SK-N-SH treated with all-trans-retinoic acid at 6 μM for 48 hours (cell line): ENCODE measurements at regions not wholly inside any gene's neighbourhood (a gene's known extent, or its start where the extent isn't known, plus 50 kb on each side); places are given as distances from the start of the nearest gene placed in this dataset.

Source experiments
- ATAC-seq: fragments of 200-7000 bp; cut with Tn5 transposase; 3 replicates; pipeline ENCODE4 v1.9.1; 2020; ENCODE audit warnings: mild to moderate bottlenecking, moderate library complexity
- ARNTL ChIP-seq: fragments of 450-650 bp; formaldehyde crosslinking; IDR thresholded peaks from 2 replicates; pipeline ENCODE4 v1.5.0; 2020; ENCODE audit warnings: low read depth, mild to moderate bottlenecking, moderate library complexity, borderline replicate concordance
- BACH2 ChIP-seq: fragments of 250-450 bp; sonication (Bioruptor Pico); IDR thresholded peaks from 2 replicates; pipeline ENCODE4 v1.9.0; 2021; ENCODE audit warnings: mild to moderate bottlenecking, borderline replicate concordance
- CSDC2 ChIP-seq: fragments of 250-450 bp; sonication (Bioruptor Pico); IDR thresholded peaks from 2 replicates; pipeline ENCODE4 v1.5.0; 2020; ENCODE audit warnings: mild to moderate bottlenecking, moderate library complexity
- ESRRG ChIP-seq: fragments of 250-450 bp; sonication (Bioruptor Pico); IDR thresholded peaks from 2 replicates; pipeline ENCODE4 v1.6.1; 2021; ENCODE audit warnings: mild to moderate bottlenecking
- GLIS3 ChIP-seq: fragments of 250-450 bp; sonication (Bioruptor Pico); IDR thresholded peaks from 2 replicates; pipeline ENCODE4 v1.5.0; 2020; ENCODE audit warnings: mild to moderate bottlenecking, moderate library complexity
- ISL1 ChIP-seq: fragments of 250-450 bp; sonication (Bioruptor Pico); IDR thresholded peaks from 2 replicates; pipeline ENCODE4 v2.1.2; 2022; ENCODE audit warnings: mild to moderate bottlenecking, moderate library complexity
- OSR1 ChIP-seq: fragments of 250-450 bp; sonication (Bioruptor Pico); IDR thresholded peaks from 2 replicates; pipeline ENCODE4 v1.8.0; 2022; ENCODE audit warnings: moderate library complexity, mild to moderate bottlenecking, inconsistent platforms
- PPARA ChIP-seq: fragments of 250-450 bp; sonication (Bioruptor Pico); IDR thresholded peaks from 2 replicates; pipeline ENCODE4 v1.5.0; 2020; ENCODE audit warnings: mild to moderate bottlenecking, borderline replicate concordance
- RARB ChIP-seq: fragments of 250-450 bp; sonication (Bioruptor Pico); IDR thresholded peaks from 2 replicates; pipeline ENCODE4 v1.8.0; 2021; ENCODE audit warnings: mild to moderate bottlenecking, moderate library complexity
- SNAI2 ChIP-seq: fragments of 250-450 bp; sonication (Bioruptor Pico); IDR thresholded peaks from 2 replicates; pipeline ENCODE4 v1.5.0; 2020; ENCODE audit warnings: mild to moderate bottlenecking, moderate library complexity
- TCF4 ChIP-seq: fragments of 250-450 bp; sonication (Bioruptor Pico); IDR thresholded peaks from 2 replicates; pipeline ENCODE4 v1.8.0; 2021; ENCODE audit warnings: mild to moderate bottlenecking, moderate library complexity, borderline replicate concordance
- TOX ChIP-seq: fragments of 250-450 bp; sonication (Bioruptor Pico); IDR thresholded peaks from 2 replicates; pipeline ENCODE4 v1.8.0; 2021; ENCODE audit warnings: mild to moderate bottlenecking, moderate library complexity, borderline replicate concordance
- ZC3H10 ChIP-seq: fragments of 250-450 bp; sonication (Bioruptor Pico); IDR thresholded peaks from 2 replicates; pipeline ENCODE4 v1.5.1; 2021; ENCODE audit warnings: mild to moderate bottlenecking, moderate library complexity
- ZFP3 ChIP-seq: fragments of 250-450 bp; sonication (Bioruptor Pico); IDR thresholded peaks from 2 replicates; pipeline ENCODE4 v1.5.0; 2020; ENCODE audit warnings: mild to moderate bottlenecking, moderate library complexity
- ZFP30 ChIP-seq: fragments of 450-650 bp; formaldehyde crosslinking; IDR thresholded peaks from 2 replicates; pipeline ENCODE4 v1.5.0; 2022; ENCODE audit warnings: mild to moderate bottlenecking, moderate library complexity
- ZNF565 ChIP-seq: fragments of 450-650 bp; formaldehyde crosslinking; conservative IDR thresholded peaks from 2 replicates; pipeline ENCODE4 v1.5.0; 2020; ENCODE audit warnings: low read depth, mild to moderate bottlenecking, moderate library complexity
- ZNF70 ChIP-seq: fragments of 450-650 bp; formaldehyde crosslinking; IDR thresholded peaks from 2 replicates; pipeline ENCODE4 v1.5.0; 2020; ENCODE audit warnings: mild to moderate bottlenecking, moderate library complexity
- TF ChIP-seq, protein P1 (sequence below): fragments of 250-450 bp; sonication (Bioruptor Pico); IDR thresholded peaks from 2 replicates; pipeline ENCODE4 v1.8.0; 2020; ENCODE audit warnings: mild to moderate bottlenecking, moderate library complexity, borderline replicate concordance
- TF ChIP-seq, protein P2 (sequence below): fragments of 250-450 bp; sonication (Bioruptor Pico); IDR thresholded peaks from 2 replicates; pipeline ENCODE4 v1.8.0; 2021; ENCODE audit warnings: low read depth, mild to moderate bottlenecking, moderate library complexity, borderline replicate concordance
- TF ChIP-seq, protein P3 (sequence below): fragments of 250-450 bp; sonication (Bioruptor Pico); IDR thresholded peaks from 2 replicates; pipeline ENCODE4 v1.5.0; 2020; ENCODE audit warnings: mild to moderate bottlenecking, moderate library complexity
- TF ChIP-seq, protein P4 (sequence below): fragments of 250-450 bp; sonication (Bioruptor Pico); IDR thresholded peaks from 2 replicates; pipeline ENCODE4 v1.5.1; 2020; ENCODE audit warnings: low read depth, mild to moderate bottlenecking, moderate library complexity
- TF ChIP-seq, protein P5 (sequence below): fragments of 250-450 bp; sonication (Bioruptor Pico); IDR thresholded peaks from 2 replicates; pipeline ENCODE4 v1.5.1; 2021; ENCODE audit warnings: mild to moderate bottlenecking, moderate library complexity

- TF ChIP-seq, protein P1, sequence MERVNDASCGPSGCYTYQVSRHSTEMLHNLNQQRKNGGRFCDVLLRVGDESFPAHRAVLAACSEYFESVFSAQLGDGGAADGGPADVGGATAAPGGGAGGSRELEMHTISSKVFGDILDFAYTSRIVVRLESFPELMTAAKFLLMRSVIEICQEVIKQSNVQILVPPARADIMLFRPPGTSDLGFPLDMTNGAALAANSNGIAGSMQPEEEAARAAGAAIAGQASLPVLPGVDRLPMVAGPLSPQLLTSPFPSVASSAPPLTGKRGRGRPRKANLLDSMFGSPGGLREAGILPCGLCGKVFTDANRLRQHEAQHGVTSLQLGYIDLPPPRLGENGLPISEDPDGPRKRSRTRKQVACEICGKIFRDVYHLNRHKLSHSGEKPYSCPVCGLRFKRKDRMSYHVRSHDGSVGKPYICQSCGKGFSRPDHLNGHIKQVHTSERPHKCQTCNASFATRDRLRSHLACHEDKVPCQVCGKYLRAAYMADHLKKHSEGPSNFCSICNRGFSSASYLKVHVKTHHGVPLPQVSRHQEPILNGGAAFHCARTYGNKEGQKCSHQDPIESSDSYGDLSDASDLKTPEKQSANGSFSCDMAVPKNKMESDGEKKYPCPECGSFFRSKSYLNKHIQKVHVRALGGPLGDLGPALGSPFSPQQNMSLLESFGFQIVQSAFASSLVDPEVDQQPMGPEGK (CRISPR knock-in tag), result no peak
- TF ChIP-seq CSDC2 (CRISPR knock-in tag), result no peak
These were observed 57.3 kb upstream of the TPM4 start (continued) for GRCh38 chr19:16018801-16019551.

- no peak for ATAC-seq
- TF ChIP-seq ZFP3 (CRISPR knock-in tag) (no peak), ZFP30 (no peak), ZNF565 (CRISPR knock-in tag) (no peak)
These were observed 56.4 kb upstream of the TPM4 start for GRCh38 chr19:16019691-16020448.

DNA sequence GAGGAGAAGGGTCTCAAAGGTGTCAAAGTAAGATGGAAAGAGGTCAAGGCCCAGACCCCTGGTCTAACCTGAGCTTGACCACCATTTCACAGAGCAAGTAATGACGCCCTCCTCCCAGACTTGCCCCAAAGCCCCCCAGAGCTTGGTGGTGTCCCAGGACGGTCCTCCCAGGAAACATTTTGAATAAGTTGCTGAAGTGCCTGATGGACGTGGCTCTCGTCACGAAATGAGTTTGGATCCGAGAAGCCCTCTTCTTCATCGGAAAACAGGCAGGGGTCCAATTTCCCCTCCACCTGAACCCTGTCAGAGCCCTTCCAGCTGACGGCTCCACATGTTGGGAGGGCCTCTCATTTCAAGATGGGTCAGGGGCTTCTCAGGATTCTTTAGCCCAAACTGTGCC is 54.5 kb upstream of the TPM4 start:
- no peak for ATAC-seq
- TF ChIP-seq, protein P2, sequence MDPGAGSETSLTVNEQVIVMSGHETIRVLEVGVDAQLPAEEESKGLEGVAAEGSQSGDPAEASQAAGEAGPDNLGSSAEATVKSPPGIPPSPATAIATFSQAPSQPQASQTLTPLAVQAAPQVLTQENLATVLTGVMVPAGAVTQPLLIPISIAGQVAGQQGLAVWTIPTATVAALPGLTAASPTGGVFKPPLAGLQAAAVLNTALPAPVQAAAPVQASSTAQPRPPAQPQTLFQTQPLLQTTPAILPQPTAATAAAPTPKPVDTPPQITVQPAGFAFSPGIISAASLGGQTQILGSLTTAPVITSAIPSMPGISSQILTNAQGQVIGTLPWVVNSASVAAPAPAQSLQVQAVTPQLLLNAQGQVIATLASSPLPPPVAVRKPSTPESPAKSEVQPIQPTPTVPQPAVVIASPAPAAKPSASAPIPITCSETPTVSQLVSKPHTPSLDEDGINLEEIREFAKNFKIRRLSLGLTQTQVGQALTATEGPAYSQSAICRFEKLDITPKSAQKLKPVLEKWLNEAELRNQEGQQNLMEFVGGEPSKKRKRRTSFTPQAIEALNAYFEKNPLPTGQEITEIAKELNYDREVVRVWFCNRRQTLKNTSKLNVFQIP, result no peak
- TF ChIP-seq, protein P3, sequence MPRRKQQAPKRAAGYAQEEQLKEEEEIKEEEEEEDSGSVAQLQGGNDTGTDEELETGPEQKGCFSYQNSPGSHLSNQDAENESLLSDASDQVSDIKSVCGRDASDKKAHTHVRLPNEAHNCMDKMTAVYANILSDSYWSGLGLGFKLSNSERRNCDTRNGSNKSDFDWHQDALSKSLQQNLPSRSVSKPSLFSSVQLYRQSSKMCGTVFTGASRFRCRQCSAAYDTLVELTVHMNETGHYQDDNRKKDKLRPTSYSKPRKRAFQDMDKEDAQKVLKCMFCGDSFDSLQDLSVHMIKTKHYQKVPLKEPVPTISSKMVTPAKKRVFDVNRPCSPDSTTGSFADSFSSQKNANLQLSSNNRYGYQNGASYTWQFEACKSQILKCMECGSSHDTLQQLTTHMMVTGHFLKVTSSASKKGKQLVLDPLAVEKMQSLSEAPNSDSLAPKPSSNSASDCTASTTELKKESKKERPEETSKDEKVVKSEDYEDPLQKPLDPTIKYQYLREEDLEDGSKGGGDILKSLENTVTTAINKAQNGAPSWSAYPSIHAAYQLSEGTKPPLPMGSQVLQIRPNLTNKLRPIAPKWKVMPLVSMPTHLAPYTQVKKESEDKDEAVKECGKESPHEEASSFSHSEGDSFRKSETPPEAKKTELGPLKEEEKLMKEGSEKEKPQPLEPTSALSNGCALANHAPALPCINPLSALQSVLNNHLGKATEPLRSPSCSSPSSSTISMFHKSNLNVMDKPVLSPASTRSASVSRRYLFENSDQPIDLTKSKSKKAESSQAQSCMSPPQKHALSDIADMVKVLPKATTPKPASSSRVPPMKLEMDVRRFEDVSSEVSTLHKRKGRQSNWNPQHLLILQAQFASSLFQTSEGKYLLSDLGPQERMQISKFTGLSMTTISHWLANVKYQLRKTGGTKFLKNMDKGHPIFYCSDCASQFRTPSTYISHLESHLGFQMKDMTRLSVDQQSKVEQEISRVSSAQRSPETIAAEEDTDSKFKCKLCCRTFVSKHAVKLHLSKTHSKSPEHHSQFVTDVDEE, result no peak
- TF ChIP-seq ZNF565 (CRISPR knock-in tag) (no peak), ESRRG (CRISPR knock-in tag) (no peak), ZNF70 (no peak), RARB (no peak), ARNTL (no peak), OSR1 (CRISPR knock-in tag) (no peak), ZC3H10 (CRISPR knock-in tag) (no peak), CSDC2 (CRISPR knock-in tag) (no peak), TOX (CRISPR knock-in tag) (no peak), TCF4 (no peak), SNAI2 (CRISPR knock-in tag) (no peak), ISL1 (CRISPR knock-in tag) (no peak), GLIS3 (CRISPR knock-in tag) (no peak), PPARA (CRISPR knock-in tag) (no peak), BACH2 (CRISPR knock-in tag) (no peak)
- TF ChIP-seq, protein P1 (CRISPR knock-in tag), result no peak
- TF ChIP-seq, protein P4, sequence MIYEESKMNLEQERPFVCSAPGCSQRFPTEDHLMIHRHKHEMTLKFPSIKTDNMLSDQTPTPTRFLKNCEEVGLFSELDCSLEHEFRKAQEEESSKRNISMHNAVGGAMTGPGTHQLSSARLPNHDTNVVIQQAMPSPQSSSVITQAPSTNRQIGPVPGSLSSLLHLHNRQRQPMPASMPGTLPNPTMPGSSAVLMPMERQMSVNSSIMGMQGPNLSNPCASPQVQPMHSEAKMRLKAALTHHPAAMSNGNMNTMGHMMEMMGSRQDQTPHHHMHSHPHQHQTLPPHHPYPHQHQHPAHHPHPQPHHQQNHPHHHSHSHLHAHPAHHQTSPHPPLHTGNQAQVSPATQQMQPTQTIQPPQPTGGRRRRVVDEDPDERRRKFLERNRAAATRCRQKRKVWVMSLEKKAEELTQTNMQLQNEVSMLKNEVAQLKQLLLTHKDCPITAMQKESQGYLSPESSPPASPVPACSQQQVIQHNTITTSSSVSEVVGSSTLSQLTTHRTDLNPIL, result no peak
- TF ChIP-seq, protein P5, sequence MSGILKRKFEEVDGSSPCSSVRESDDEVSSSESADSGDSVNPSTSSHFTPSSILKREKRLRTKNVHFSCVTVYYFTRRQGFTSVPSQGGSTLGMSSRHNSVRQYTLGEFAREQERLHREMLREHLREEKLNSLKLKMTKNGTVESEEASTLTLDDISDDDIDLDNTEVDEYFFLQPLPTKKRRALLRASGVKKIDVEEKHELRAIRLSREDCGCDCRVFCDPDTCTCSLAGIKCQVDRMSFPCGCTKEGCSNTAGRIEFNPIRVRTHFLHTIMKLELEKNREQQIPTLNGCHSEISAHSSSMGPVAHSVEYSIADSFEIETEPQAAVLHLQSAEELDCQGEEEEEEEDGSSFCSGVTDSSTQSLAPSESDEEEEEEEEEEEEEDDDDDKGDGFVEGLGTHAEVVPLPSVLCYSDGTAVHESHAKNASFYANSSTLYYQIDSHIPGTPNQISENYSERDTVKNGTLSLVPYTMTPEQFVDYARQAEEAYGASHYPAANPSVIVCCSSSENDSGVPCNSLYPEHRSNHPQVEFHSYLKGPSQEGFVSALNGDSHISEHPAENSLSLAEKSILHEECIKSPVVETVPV (CRISPR knock-in tag), result no peak
